Activated CD8-positive, alpha-beta memory T cell treated with anti-CD3 and anti-CD28 coated beads, Interleukin-2, amount 50 U/mL, for 24 hours (primary cell): ENCODE measurements at regions not wholly inside any gene's neighbourhood (a gene's known extent, or its start where the extent isn't known, plus 50 kb on each side); places are given as distances from the start of the nearest gene placed in this dataset.

Experiments used
- DNase-seq: peaks from one replicate; pipeline ENCODE4 v3.0.0-alpha.2; 2020; ENCODE audit errors: extremely low read depth

DNA sequence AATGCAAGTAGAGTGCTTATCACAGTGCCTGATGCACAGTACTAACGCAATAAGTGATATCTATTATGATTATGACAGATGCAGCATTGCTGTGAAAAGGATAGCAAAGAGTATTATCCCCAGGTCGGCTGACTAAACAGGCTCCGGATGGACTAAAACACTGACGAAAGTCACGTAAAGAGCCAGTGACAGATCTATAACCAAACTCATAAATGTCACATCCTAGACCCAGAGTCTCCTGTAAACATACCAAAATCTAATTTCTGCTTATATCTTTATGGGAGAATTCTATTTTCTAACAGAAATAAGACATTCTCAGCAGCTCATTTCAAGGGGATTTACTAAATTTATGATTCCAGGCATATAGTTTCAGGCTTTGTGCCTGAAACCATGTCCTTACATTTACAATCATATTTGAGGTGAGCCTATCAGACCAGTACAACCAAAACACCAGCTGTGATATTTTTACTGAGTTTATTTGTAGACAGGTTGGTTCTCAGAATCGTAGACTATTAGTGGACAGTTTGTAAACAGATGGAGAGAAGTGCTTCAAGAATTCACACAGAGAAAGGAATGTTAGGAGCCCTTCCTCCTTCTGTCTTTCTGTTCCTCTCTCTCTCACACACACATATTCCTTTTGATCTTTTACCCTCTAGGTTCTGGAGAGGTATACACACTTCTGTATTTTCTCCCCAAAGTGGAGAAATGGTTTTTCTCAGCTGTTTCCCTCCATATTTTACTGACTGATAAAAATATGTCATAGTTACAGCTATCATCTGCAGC is 52.4 kb upstream of the WDR26 start:
- no peak for DNase-seq

DNA sequence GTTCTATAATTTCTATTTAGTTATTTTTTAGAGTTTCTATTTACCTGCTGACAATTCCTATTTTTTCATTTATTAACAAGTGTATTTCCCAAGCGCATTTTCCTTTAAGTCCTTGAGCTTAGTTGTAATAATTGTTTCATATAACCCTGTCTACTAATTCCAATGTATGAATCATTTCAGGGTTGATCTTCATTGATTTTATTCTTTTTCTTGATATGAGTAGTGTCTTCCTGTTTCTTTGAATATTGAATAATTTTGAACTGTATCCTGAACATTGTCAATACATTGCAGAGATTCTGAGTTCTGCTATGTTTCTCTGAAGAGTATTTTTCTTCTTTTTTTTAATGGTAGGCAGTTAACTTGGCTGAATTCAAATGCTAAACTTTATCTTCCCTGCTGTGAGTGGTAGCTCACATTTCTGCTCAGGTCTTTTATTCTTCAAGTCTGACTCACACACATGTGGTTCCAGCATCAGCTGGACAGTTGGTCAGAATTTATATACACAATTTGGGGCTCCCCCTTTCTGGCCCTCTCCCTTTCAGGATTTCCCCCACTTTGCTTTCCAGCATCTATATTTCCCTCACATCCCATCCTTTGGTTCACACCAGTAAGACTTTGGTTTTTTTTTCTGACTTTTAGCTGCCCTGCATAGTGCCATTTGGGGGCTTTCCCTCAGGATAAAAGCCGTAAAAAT is 54.4 kb upstream of the WDR26 start:
- DNase-seq, result no peak

GRCh38 chr1:224489534-224490365 is 55.2 kb upstream of the WDR26 start:
- no peak for DNase-seq

GRCh38 chr1:224490549-224491537 is 56.2 kb upstream of the WDR26 start:
- no peak for DNase-seq

DNA sequence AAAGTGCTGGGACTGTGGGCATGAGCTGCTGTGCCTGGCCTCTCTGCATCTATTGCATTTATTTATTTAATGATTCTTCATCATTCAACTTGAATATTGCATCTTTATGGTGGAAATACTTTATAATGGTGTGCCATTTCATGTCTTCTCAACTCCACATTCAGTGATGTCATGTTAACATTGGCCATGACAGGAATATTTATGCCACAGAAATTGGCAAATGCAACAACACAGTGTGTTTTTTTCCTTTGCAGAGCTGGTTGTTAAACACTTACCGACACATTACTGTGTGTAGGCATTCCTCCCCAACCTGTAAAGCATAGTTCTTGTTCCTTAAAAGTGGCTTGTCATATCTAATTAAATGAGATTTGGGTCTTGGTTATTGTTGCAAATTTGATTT is 57.4 kb upstream of the WDR26 start:
- no peak for DNase-seq

- no peak for DNase-seq
These were observed 58.0 kb upstream of the WDR26 start for GRCh38 chr1:224492632-224493031.

GRCh38 chr1:224493269-224493668 is 58.7 kb upstream of the WDR26 start:
- no peak for DNase-seq

GRCh38 chr1:224494343-224494742 is 59.7 kb upstream of the WDR26 start:
- no peak for DNase-seq

GRCh38 chr1:224495866-224496265 is 61.3 kb upstream of the WDR26 start:
- DNase-seq, result no peak

- no peak for DNase-seq
These were observed 62.2 kb upstream of the WDR26 start for GRCh38 chr1:224496826-224497225.

GRCh38 chr1:224497714-224498573 is 63.3 kb upstream of the WDR26 start:
- peak; percentile 49 for DNase-seq

- no peak for DNase-seq
These were observed 64.1 kb upstream of the WDR26 start for GRCh38 chr1:224498574-224499170.

- no peak for DNase-seq
These were observed 64.6 kb upstream of the WDR26 start for GRCh38 chr1:224499204-224499603.

DNA sequence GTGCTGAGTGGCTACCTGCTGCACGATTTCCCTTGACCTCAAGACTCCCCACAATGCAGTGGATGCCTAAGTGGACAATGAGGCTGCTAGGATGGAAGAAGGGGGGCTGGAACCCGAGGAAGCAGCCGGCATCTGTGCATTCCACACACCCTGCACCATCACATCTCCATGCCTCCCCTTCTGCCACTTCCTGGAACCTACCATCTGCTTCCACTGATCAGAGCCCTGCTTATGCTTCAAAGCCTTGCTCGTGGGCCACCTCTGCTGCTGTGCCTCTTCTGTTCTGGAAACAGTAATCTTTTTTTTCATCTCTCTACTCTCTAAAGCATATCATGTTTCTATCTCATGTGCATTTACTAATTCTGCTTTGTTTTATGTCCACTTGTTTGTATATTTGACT is 66.2 kb upstream of the WDR26 start:
- DNase-seq, result no peak

DNA sequence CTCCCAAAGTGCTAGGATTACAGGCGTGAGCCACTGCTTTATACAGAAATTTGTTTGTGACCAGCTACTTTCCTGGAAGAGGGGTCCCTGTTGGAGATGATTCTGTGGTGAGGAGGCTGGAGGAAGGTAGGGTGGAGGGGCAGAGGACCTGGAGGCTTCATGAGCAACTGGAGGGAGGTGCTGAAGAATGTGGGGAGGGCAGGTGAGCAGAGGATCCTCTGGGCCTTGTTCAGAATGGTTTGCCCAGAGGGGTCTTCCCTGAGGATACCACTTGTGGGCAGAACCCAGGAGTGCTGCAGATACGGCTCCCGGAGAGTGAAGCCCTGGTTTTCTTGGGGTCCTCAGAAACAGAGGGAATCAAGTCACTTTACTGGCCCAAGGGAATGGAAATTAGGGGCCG is 67.2 kb upstream of the WDR26 start:
- DNase-seq, result no peak

DNA sequence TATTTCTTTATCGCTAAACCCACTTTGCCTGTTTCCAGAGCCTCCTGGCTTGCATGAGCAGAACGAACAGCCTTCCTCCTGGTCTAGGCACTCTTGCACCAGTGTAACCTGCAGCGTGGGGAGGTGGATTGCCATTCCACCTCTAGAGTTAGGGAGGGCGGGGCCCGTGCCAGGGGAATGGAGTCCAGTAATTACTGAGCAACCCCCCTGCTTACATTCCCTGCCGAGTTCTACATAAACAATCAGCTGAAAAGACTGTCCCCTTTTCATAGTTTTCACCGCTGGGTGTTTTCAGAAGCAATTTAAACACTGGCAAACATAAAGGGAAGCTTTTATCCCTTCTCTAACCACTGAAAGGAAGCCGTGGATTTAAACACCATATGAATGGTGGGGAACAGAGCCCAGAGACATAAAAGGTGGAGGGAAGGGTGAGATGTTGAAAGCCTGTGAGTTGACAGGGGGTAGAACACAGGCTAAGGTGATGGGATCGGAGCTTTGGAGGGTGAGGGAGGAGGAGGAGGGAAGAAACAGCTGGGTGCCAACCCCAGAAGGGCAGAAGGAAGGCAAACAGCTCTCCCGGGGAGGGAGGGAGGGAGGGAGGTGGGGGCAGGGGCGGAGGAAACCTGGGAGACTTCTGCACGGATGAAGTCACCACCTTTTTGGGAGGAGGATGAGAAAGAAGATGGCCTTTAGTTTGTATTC is 68.0 kb upstream of the WDR26 start:
- DNase-seq, result no peak

DNA sequence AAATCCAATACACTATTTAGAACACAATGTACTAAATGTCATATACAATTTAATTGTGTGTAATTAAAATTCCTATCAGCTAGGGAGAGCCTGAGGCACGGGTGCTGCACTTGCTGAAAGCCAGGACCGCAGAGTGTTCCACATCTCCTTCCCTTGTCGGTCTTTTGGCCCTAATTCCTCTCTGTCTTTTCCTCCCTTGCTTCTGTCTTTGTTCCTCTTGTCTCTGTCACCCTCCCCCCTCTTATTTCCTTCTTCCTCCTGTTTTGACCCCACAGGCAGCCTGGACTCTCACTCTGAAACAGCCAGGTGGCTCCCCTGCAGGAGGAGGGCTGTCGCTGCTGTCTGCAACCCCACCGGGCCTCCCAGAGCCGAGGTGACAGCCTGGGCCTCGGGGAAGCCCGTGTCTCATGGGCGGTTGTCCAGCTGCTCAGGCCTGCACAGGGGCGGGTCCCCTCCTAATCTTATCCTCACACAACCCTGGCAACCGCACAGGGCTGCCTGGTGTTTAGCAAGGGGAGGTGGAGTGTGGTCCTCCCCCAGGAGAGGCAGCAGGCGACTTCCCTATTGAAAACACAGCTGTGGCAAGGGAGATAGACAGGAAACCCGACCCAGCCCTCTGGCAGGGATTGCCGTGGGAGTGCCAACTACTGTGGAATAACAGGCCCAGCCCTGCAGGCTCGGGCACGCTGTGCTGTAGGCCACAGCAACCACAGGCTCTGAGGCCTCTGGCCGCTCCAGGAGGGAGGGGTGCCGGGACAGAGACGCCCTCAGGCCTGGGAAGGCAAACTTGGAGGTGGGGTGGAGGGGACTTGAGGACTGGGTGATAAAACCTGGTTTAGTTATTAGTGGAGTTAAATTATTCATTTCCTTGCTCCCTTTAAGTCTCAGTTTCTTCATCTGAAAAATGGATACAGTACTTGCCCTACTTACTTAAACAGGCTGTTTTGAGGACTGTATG is 68.8 kb upstream of the WDR26 start:
- DNase-seq, result no peak
